OCI-LY1 (cell line): ENCODE measurements at regions not wholly inside any gene's neighbourhood (a gene's known extent, or its start where the extent isn't known, plus 50 kb on each side); places are given as distances from the start of the nearest gene placed in this dataset.

Experiments
- EZH2 ChIP-seq: fragments of 200-600 bp; sonication (generic), shearing (Covaris generic); IDR thresholded peaks from 2 replicates; pipeline ENCODE4 v1.8.0; 2017; ENCODE audit warnings: borderline replicate concordance, mixed run types, mild to moderate bottlenecking, antibody characterized with exemption, low read length, moderate library complexity, mixed read lengths
- TF ChIP-seq, protein P1 (sequence below): fragments of 200-600 bp; sonication (generic), shearing (Covaris generic); IDR thresholded peaks from 2 replicates; pipeline ENCODE4 v1.5.1; 2017; ENCODE audit warnings: mild to moderate bottlenecking, antibody characterized with exemption, low read length, moderate library complexity, mixed read lengths

DNA sequence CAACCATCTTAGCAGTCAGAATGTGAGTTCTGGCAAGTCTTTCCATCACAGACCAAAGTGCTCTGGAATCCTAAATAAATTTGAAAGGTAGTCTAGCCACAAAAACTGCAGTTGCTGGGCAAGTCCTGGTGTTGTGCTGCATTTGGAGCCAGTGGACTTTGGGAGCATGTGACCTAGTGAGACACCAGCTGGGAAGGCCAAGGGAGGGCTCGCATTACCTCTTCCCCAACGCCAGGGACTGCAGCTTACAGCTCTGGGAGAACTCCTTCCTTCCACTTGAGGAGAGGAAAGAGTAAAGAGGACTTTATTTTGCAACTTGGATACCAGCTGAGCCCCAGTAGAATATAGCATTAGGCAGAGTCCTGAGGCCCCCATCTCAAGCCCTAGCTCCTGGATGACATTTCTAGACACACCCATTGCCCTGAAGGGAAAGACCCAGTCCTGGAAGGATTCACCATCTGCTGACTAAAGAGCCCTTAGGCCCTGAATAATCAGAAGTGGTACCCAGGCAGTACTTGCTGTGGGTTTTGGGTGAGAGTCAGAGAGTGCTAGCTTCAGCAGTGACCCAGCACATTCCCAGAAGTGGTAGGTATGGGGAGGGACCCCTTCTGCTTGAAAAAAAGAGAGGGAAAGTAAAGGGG is 190.7 kb downstream of the NUF2 start:
- TF ChIP-seq EZH2: no peak
- TF ChIP-seq, protein P1, sequence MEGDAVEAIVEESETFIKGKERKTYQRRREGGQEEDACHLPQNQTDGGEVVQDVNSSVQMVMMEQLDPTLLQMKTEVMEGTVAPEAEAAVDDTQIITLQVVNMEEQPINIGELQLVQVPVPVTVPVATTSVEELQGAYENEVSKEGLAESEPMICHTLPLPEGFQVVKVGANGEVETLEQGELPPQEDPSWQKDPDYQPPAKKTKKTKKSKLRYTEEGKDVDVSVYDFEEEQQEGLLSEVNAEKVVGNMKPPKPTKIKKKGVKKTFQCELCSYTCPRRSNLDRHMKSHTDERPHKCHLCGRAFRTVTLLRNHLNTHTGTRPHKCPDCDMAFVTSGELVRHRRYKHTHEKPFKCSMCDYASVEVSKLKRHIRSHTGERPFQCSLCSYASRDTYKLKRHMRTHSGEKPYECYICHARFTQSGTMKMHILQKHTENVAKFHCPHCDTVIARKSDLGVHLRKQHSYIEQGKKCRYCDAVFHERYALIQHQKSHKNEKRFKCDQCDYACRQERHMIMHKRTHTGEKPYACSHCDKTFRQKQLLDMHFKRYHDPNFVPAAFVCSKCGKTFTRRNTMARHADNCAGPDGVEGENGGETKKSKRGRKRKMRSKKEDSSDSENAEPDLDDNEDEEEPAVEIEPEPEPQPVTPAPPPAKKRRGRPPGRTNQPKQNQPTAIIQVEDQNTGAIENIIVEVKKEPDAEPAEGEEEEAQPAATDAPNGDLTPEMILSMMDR: no peak
